22Rv1 (cell line): ENCODE measurements at regions not wholly inside any gene's neighbourhood (a gene's known extent, or its start where the extent isn't known, plus 50 kb on each side); places are given as distances from the start of the nearest gene placed in this dataset.

ENCODE experiments used
- H3K27ac ChIP-seq: fragments of 450-650 bp; 2 replicates; pipeline ENCODE4 v1.5.1; 2017
- CTCF ChIP-seq: fragments of 450-650 bp; IDR thresholded peaks from 2 replicates; pipeline ENCODE4 v1.5.1; 2017; ENCODE audit warnings: mild to moderate bottlenecking
- ZFX ChIP-seq: fragments of 450-650 bp; IDR thresholded peaks from 2 replicates; pipeline ENCODE4 v1.6.1; 2017; ENCODE audit warnings: antibody characterized with exemption, borderline replicate concordance

DNA sequence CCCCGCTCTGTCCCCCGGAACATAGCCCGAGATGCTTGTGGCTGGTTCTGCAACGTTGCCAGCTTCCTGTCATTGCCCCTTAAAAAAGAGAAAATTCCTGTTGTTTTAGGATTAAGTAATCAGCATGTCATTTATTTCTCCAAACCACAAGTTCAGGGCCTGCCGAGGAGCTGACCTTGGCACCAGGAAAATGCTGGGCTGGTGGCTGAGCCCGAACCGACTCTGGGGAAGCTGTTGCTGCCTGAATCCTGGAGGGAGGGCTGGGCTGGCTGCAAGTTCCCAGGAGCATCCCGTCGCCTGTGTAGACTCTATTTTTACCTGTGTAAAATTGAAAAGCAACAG is 130.9 kb upstream of the FOXF1 start:
- no peak overlapping the region for H3K27ac ChIP-seq
- no peak for TF ChIP-seq CTCF
- no peak for TF ChIP-seq ZFX

- H3K27ac ChIP-seq, result no peak overlapping the region
Observed at GRCh38 chr16:86380030-86380429, 130.3 kb upstream of the FOXF1 start.

DNA sequence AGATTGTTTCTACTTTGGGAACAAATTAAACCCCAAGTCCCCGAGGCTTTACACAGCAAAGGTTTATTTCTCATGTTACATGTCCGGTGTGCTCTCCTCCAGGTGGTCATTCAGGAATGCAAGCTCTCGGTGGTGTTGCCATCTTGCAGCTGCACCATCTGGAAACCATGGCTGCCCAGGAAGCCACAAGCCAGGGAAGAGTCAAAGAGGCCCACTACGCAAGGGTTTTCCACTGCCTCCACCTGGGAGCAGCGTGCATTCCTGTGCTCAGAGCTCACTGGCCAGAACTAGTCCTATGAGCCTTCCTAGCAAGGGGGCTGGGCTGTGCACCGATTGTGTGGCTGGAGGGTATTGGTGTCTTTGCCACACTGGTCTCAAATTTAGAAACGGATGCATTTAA is 128.8 kb upstream of the FOXF1 start:
- H3K27ac ChIP-seq, result no peak overlapping the region
- TF ChIP-seq ZFX, result no peak
- TF ChIP-seq CTCF, result no peak

More at GRCh38 chr16:86380030-86380429, 130.3 kb upstream of the FOXF1 start:
- no peak for TF ChIP-seq ZFX
- no peak for TF ChIP-seq CTCF

GRCh38 chr16:86382067-86382773 is 128.1 kb upstream of the FOXF1 start:
- no peak for TF ChIP-seq CTCF
- TF ChIP-seq ZFX, result no peak
- no peak overlapping the region for H3K27ac ChIP-seq

DNA sequence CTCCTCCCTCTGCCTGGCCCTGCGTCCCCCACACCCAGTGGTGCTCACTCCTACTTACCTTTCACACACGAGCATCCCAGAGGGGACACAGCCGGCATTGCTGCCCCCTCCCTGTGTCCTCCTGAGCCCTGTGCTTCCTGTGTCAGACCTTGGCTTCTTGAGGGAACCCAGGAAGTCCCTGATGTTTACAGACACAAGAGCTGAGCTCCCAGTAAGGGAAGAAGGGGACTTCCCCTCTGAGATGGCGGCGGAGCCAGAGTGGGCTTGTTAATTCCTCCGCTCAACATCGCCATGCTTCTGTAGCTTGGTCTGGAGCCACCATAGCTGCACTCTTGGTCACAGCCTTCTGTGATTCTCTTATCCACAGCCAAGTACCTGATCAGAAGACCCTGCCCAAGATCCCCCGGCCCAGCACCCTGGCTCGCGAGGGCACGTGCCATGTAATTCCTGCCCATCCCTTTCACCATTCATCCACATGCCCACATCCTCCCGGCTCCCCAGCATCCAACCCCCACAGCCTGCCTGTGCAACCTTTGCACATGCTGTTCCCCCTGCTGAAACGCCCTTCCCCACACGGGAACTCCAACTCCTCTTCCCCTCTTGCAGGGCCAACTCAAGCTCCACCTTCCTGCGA is 127.4 kb upstream of the FOXF1 start:
- H3K27ac ChIP-seq, result no peak overlapping the region
- TF ChIP-seq ZFX (no peak), CTCF (no peak)

DNA sequence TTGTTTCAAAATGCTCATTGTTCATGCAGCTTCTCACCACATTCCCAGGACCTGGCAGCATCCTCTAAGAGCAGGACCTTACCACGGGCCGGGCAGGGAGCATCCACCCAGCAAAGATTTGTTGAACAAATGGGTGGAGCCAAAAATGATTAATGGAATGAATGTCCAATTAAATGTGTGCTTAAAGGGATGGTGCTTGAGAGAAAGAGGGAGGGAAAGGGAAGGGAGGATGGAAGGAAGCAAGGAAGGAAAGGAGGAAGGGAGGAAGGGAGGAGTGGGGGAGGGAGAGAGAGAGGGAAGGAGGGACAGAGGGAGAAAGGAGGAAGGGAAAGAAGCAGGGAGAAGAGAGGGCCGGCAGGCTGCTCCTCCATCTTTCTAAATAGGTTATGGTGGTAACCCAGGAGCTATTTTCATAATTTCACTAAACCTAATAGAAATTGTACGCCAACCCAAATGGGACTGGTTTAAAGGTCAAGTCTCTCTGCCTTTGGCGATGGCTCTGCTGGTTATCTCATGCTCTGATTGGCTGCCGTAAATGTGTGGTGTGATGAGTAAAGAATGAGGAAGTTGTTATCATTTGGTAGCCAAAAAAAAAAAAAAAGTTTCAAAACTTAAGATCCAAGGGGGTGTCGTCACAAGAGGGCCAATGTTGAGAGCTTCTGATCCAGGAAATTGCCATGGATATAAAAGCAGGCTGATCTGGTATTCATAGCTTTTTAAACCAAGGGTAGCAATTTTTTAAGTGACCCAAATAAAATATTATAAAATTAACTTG is 126.7 kb upstream of the FOXF1 start:
- TF ChIP-seq CTCF (no peak), ZFX (no peak)
- H3K27ac ChIP-seq, result no peak overlapping the region

- H3K27ac ChIP-seq, result no peak overlapping the region
- no peak for TF ChIP-seq ZFX
- TF ChIP-seq CTCF, result no peak
Observed at GRCh38 chr16:86384263-86384649, 126.1 kb upstream of the FOXF1 start.
